ENCODE measurements at regions not wholly inside any gene's neighbourhood (a gene's known extent, or its start where the extent isn't known, plus 50 kb on each side); places are given as distances from the start of the nearest gene placed in this dataset.

GRCh38 chr16:49049644-49050043 is 232.0 kb downstream of the CBLN1 start:
- Histone ChIP-seq H3K9me3 (ENCODE audit: control insufficient read depth, low read length) (no peaks in the 10 kb centered on the region), H3K27me3 (ENCODE audit: control insufficient read depth in 1 of 2, insufficient read depth in 2 of 2, low read length in 1 of 2) (no peaks in the 10 kb centered on the region), H3K4me3 (ENCODE audit: low read length in 2 of 2) (no peak overlapping the region), H3K4me1 (ENCODE audit: control insufficient read depth in 1 of 2, insufficient read depth in 2 of 2, low read length in 2 of 2) (no peaks in the 10 kb centered on the region), H3K36me3 (ENCODE audit: control insufficient read depth in 1 of 2, insufficient read depth in 2 of 2, low read length in 1 of 2) (no peaks in the 10 kb centered on the region), H3K27ac (ENCODE audit: low read depth in 1 of 2, low read length in 2 of 2) (no peak overlapping the region)
- no peak for DNase-seq
- intact Hi-C loops (cut with DNase I), result no loop called here
- WGBS, 2 donors, result 72 to 73% methylated on average over 3 of the region's 3 CpGs
- no peak for ATAC-seq (ENCODE audit: low FRiP score)

GRCh38 chr16:49049191-49049590 is 232.4 kb downstream of the CBLN1 start:
- Histone ChIP-seq H3K36me3 (ENCODE audit: control insufficient read depth in 1 of 2, insufficient read depth in 2 of 2, low read length in 1 of 2) (no peaks in the 10 kb centered on the region), H3K4me3 (ENCODE audit: low read length in 2 of 2) (no peak overlapping the region), H3K27me3 (ENCODE audit: control insufficient read depth in 1 of 2, insufficient read depth in 2 of 2, low read length in 1 of 2) (no peaks in the 10 kb centered on the region), H3K9me3 (ENCODE audit: control insufficient read depth, low read length) (no peaks in the 10 kb centered on the region), H3K4me1 (ENCODE audit: control insufficient read depth in 1 of 2, insufficient read depth in 2 of 2, low read length in 2 of 2) (no peaks in the 10 kb centered on the region), H3K27ac (ENCODE audit: low read depth in 1 of 2, low read length in 2 of 2) (no peak overlapping the region)
- whole genome bisulfite sequencing, 2 donors, result 53 to 59% methylated on average over 6 of the region's 6 CpGs
- no peak for ATAC-seq (ENCODE audit: low FRiP score)
- no peak for DNase-seq
- intact Hi-C loops (cut with DNase I), result no loop called here

- H3K4me3 ChIP-seq (ENCODE audit: low read length in 2 of 2), result no peak overlapping the region
- ATAC-seq (ENCODE audit: low FRiP score) (no peak), DNase-seq (no peak)
- H3K27ac ChIP-seq (ENCODE audit: low read depth in 1 of 2, low read length in 2 of 2), result no peak overlapping the region
- H3K4me1 ChIP-seq (ENCODE audit: control insufficient read depth in 1 of 2, insufficient read depth in 2 of 2, low read length in 2 of 2), result no peaks in the 10 kb centered on the region
- intact Hi-C loops (cut with DNase I), result no loop called here
- WGBS, 2 donors, result 69 to 72% methylated on average over 4 of the region's 4 CpGs
- no peaks in the 10 kb centered on the region for H3K36me3 ChIP-seq (ENCODE audit: control insufficient read depth in 1 of 2, insufficient read depth in 2 of 2, low read length in 1 of 2)
- H3K9me3 ChIP-seq (ENCODE audit: control insufficient read depth, low read length), result no peaks in the 10 kb centered on the region
- no peaks in the 10 kb centered on the region for H3K27me3 ChIP-seq (ENCODE audit: control insufficient read depth in 1 of 2, insufficient read depth in 2 of 2, low read length in 1 of 2)
Measured at GRCh38 chr16:49048557-49048956, 233.1 kb downstream of the CBLN1 start.

GRCh38 chr16:49036126-49036525 is 245.5 kb downstream of the CBLN1 start:
- no peak for ATAC-seq (ENCODE audit: low FRiP score)
- 91 to 92% methylated on average over 2 of the region's 2 CpGs for WGBS, 2 donors
- Histone ChIP-seq H3K27me3 (ENCODE audit: control insufficient read depth in 1 of 2, insufficient read depth in 2 of 2, low read length in 1 of 2) (no peaks in the 10 kb centered on the region), H3K4me3 (ENCODE audit: low read length in 2 of 2) (no peak overlapping the region), H3K4me1 (ENCODE audit: control insufficient read depth in 1 of 2, insufficient read depth in 2 of 2, low read length in 2 of 2) (no peaks in the 10 kb centered on the region), H3K9me3 (ENCODE audit: control insufficient read depth, low read length) (no peaks in the 10 kb centered on the region), H3K27ac (ENCODE audit: low read depth in 1 of 2, low read length in 2 of 2) (no peak overlapping the region), H3K36me3 (ENCODE audit: control insufficient read depth in 1 of 2, insufficient read depth in 2 of 2, low read length in 1 of 2) (no peaks in the 10 kb centered on the region)
- intact Hi-C loops (cut with DNase I), result no loop called here
- DNase-seq, result no peak

GRCh38 chr16:49027420-49027819 is 254.2 kb downstream of the CBLN1 start:
- no peak for DNase-seq
- Histone ChIP-seq H3K9me3 (ENCODE audit: control insufficient read depth, low read length) (no peaks in the 10 kb centered on the region), H3K4me1 (ENCODE audit: control insufficient read depth in 1 of 2, insufficient read depth in 2 of 2, low read length in 2 of 2) (no peaks in the 10 kb centered on the region), H3K4me3 (ENCODE audit: low read length in 2 of 2) (no peak overlapping the region), H3K27me3 (ENCODE audit: control insufficient read depth in 1 of 2, insufficient read depth in 2 of 2, low read length in 1 of 2) (no peaks in the 10 kb centered on the region), H3K36me3 (ENCODE audit: control insufficient read depth in 1 of 2, insufficient read depth in 2 of 2, low read length in 1 of 2) (no peaks in the 10 kb centered on the region), H3K27ac (ENCODE audit: low read depth in 1 of 2, low read length in 2 of 2) (no peak overlapping the region)
- no peak for ATAC-seq (ENCODE audit: low FRiP score)
- 60 to 64% methylated on average over 3 of the region's 3 CpGs for WGBS, 2 donors
- intact Hi-C loops (cut with DNase I), result no loop called here

GRCh38 chr16:49026566-49027181 is 255.0 kb downstream of the CBLN1 start:
- ATAC-seq (ENCODE audit: low FRiP score), result no peak
- no peaks in the 10 kb centered on the region for H3K9me3 ChIP-seq (ENCODE audit: control insufficient read depth, low read length)
- DNase-seq, result no peak
- H3K27me3 ChIP-seq (ENCODE audit: control insufficient read depth in 1 of 2, insufficient read depth in 2 of 2, low read length in 1 of 2), result no peaks in the 10 kb centered on the region
- intact Hi-C loops (cut with DNase I), result no loop called here
- no peak overlapping the region for H3K4me3 ChIP-seq (ENCODE audit: low read length in 2 of 2)
- 53 to 62% methylated on average over 6 of the region's 6 CpGs for WGBS, 2 donors
- no peaks in the 10 kb centered on the region for H3K36me3 ChIP-seq (ENCODE audit: control insufficient read depth in 1 of 2, insufficient read depth in 2 of 2, low read length in 1 of 2)
- no peaks in the 10 kb centered on the region for H3K4me1 ChIP-seq (ENCODE audit: control insufficient read depth in 1 of 2, insufficient read depth in 2 of 2, low read length in 2 of 2)
- H3K27ac ChIP-seq (ENCODE audit: low read depth in 1 of 2, low read length in 2 of 2), result no peak overlapping the region

GRCh38 chr16:49024896-49025295 is 256.7 kb downstream of the CBLN1 start:
- WGBS, 2 donors, result 52 to 69% methylated on average over 8 of the region's 8 CpGs
- DNase-seq, result no peak

GRCh38 chr16:49024016-49024415 is 257.6 kb downstream of the CBLN1 start:
- Histone ChIP-seq H3K4me3 (ENCODE audit: low read length in 2 of 2) (no peak overlapping the region), H3K36me3 (ENCODE audit: control insufficient read depth in 1 of 2, insufficient read depth in 2 of 2, low read length in 1 of 2) (no peaks in the 10 kb centered on the region), H3K27me3 (ENCODE audit: control insufficient read depth in 1 of 2, insufficient read depth in 2 of 2, low read length in 1 of 2) (no peaks in the 10 kb centered on the region), H3K9me3 (ENCODE audit: control insufficient read depth, low read length) (no peaks in the 10 kb centered on the region), H3K27ac (ENCODE audit: low read depth in 1 of 2, low read length in 2 of 2) (no peak overlapping the region), H3K4me1 (ENCODE audit: control insufficient read depth in 1 of 2, insufficient read depth in 2 of 2, low read length in 2 of 2) (no peaks in the 10 kb centered on the region)
- WGBS, 2 donors, result 85 to 87% methylated on average over 7 of the region's 7 CpGs
- DNase-seq, result no peak
- ATAC-seq (ENCODE audit: low FRiP score), result no peak
- intact Hi-C loops (cut with DNase I), result no loop called here

More at GRCh38 chr16:49024896-49025295, 256.7 kb downstream of the CBLN1 start:
- H3K9me3 ChIP-seq (ENCODE audit: control insufficient read depth, low read length), result no peaks in the 10 kb centered on the region
- no peak overlapping the region for H3K4me3 ChIP-seq (ENCODE audit: low read length in 2 of 2)
- H3K36me3 ChIP-seq (ENCODE audit: control insufficient read depth in 1 of 2, insufficient read depth in 2 of 2, low read length in 1 of 2), result no peaks in the 10 kb centered on the region
- H3K27ac ChIP-seq (ENCODE audit: low read depth in 1 of 2, low read length in 2 of 2), result no peak overlapping the region
- intact Hi-C loops (cut with DNase I), result no loop called here
- no peaks in the 10 kb centered on the region for H3K27me3 ChIP-seq (ENCODE audit: control insufficient read depth in 1 of 2, insufficient read depth in 2 of 2, low read length in 1 of 2)
- no peaks in the 10 kb centered on the region for H3K4me1 ChIP-seq (ENCODE audit: control insufficient read depth in 1 of 2, insufficient read depth in 2 of 2, low read length in 2 of 2)
- ATAC-seq (ENCODE audit: low FRiP score), result no peak

GRCh38 chr16:49023050-49023449 is 258.6 kb downstream of the CBLN1 start:
- H3K36me3 ChIP-seq (ENCODE audit: control insufficient read depth in 1 of 2, insufficient read depth in 2 of 2, low read length in 1 of 2), result no peaks in the 10 kb centered on the region
- H3K27me3 ChIP-seq (ENCODE audit: control insufficient read depth in 1 of 2, insufficient read depth in 2 of 2, low read length in 1 of 2), result no peaks in the 10 kb centered on the region
- WGBS, 2 donors, result 13% methylated on average over 4 of the region's 4 CpGs
- ATAC-seq (ENCODE audit: low FRiP score) (no peak), DNase-seq (no peak)
- intact Hi-C loops (cut with DNase I), result no loop called here
- H3K27ac ChIP-seq (ENCODE audit: low read depth in 1 of 2, low read length in 2 of 2), result no peak overlapping the region
- no peak overlapping the region for H3K4me3 ChIP-seq (ENCODE audit: low read length in 2 of 2)
- no peaks in the 10 kb centered on the region for H3K4me1 ChIP-seq (ENCODE audit: control insufficient read depth in 1 of 2, insufficient read depth in 2 of 2, low read length in 2 of 2)
- H3K9me3 ChIP-seq (ENCODE audit: control insufficient read depth, low read length), result no peaks in the 10 kb centered on the region

Data from aorta (tissue), 5 donors.